GM12874 (cell line): ENCODE measurements at regions not wholly inside any gene's neighbourhood (a gene's known extent, or its start where the extent isn't known, plus 50 kb on each side); places are given as distances from the start of the nearest gene placed in this dataset.

Source experiments
- TF ChIP-seq, protein P1 (sequence below): IDR thresholded peaks from 2 replicates; pipeline ENCODE4 v1.5.1; 2011; ENCODE audit warnings: low read depth, mild to moderate bottlenecking, control low read depth, low read length, moderate library complexity; ENCODE audit not compliant: insufficient read depth

DNA sequence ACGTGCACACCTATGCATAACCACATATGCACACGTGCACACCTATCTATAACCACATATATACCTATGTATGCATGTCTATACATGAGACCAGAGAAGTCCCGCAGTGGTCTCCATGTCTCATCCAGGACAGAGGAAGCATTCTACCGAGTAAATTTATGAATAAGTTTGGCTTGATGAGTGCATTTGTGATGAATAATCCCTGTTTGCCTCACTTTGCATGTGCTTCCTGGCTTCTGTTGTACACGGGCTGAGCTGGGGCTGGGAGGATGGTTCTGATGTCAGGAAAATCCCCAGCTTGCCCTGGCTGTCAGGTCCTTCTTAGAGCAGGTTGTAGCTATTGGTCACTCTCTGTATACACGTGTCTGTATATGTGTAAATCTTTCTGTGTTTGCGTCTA lies 157.6 kb upstream of the RPS6KA2 start:
- TF ChIP-seq, protein P1, sequence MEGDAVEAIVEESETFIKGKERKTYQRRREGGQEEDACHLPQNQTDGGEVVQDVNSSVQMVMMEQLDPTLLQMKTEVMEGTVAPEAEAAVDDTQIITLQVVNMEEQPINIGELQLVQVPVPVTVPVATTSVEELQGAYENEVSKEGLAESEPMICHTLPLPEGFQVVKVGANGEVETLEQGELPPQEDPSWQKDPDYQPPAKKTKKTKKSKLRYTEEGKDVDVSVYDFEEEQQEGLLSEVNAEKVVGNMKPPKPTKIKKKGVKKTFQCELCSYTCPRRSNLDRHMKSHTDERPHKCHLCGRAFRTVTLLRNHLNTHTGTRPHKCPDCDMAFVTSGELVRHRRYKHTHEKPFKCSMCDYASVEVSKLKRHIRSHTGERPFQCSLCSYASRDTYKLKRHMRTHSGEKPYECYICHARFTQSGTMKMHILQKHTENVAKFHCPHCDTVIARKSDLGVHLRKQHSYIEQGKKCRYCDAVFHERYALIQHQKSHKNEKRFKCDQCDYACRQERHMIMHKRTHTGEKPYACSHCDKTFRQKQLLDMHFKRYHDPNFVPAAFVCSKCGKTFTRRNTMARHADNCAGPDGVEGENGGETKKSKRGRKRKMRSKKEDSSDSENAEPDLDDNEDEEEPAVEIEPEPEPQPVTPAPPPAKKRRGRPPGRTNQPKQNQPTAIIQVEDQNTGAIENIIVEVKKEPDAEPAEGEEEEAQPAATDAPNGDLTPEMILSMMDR, result no peak

- TF ChIP-seq, protein P1, result no peak
These were observed 155.5 kb upstream of the RPS6KA2 start for GRCh38 chr6:166782520-166782919.

DNA sequence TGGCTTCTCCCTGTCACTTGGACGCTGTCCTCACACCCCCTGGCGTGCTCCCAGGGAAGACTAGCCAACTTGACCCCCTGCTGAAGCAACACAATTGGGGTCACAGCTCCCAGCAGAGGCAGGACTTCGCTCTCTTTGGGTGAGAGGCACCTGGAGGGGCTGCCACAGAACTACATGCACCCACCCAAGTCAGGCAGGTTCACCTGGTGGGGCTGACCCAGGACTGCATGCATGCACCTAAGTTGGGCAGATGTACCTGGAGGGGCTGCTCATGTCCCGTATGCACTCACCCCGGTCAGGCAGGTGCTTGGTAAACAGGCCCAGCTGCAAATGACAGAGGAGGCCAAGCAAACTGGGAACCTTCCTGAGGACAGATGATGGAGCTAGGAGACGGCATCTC lies 154.3 kb upstream of the RPS6KA2 start:
- TF ChIP-seq, protein P1, result no peak

DNA sequence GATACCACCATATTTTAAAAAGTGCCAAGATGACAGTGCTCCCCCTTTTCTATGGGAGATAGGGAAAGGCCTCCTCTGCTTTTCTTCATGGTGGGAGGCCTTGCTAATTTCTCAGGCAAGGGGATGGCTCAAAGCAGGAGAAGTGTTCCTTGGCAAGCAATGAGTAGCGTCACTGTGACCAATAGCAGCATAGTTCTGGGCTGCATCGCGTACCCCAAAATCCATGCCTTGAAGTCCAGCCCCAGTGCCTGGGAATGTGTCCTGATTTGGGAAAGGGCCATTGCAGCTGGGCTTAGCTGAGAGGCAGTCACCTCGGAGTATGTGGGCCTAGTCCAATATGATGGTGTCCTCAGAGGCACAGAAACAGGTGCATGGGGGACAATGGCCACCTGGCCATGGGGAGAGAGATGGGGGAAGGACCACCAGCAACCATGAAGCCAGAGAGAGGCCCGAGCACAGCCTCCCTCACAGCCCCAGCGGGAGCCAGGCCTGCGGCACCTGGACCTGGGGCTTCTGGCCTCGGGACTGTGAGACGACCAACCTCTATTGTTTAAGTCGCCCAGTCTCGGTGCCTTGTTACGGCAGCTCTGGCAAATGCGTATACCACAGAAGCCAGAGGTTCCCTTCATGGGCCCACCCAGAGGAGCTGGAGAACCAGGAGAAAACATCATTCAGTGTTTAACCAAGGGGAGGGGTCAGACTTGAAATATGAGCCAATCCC lies 153.1 kb upstream of the RPS6KA2 start:
- TF ChIP-seq, protein P1, result no peak

GRCh38 chr6:166779381-166779780 lies 152.3 kb upstream of the RPS6KA2 start:
- TF ChIP-seq, protein P1, result no peak

DNA sequence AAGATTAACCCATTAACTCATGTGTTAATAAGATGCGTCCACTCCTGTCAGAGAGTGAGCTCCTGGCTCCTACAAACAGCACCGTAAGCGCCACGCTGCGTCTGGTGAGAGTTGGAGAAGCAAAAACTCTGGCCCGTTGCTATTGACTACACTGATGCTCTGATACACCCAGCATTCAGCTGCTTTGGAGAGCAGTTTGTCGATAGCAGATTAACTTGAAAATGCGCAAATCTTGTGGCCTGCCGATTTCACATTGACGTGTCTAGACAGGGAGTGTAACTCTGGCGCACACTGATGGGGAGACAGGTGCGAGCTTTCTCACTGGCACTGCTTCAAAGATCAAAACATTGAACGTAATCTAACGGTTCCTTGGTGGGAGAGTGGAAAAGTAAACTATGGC lies 151.7 kb upstream of the RPS6KA2 start:
- TF ChIP-seq, protein P1, result no peak

- TF ChIP-seq, protein P1, result no peak
These were observed 151.0 kb upstream of the RPS6KA2 start for GRCh38 chr6:166778046-166778445.
